ENCODE measurements at regions not wholly inside any gene's neighbourhood (a gene's known extent, or its start where the extent isn't known, plus 50 kb on each side); places are given as distances from the start of the nearest gene placed in this dataset.
"Not testable (repeated sequence)": the region's sequence is repeated elsewhere in the genome, so short reads cannot be mapped to it uniquely, and the experiment has no call there.

DNA sequence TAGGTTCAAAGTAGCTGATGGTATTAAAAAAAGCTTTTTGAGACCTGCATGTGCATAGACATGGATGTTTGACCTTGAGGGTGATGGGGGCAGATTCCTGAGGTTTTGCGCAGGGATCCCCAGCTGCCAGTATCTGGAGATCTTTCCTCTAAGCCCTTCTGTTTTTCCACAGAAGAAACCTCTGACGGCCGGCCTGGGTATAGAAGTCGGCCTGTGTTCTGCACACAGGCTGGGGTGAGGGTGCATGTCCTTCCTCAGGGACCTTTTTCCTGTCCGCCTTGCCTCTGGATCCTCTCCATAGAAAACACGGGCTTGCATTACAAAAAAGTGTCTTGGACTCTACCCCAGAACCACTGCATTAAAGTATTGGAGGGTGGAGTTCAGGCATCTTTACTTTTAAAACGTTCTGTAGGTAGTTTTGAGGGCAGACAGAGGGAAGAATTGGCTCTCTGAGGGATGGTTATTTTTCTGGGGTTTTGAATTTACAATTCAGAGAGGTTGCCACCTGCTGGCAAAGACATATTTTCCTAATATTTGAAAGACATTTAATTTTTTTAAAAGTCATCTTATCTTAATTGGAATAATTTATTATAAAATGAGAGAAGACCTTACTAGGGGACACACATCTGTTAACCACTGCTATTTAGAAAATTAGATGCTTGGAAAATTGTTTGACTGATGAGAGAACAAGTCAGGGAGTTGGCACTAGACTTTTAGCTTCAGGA lies 350.6 kb downstream of the DCDC2C start:
- no peak for DNase-seq

DNA sequence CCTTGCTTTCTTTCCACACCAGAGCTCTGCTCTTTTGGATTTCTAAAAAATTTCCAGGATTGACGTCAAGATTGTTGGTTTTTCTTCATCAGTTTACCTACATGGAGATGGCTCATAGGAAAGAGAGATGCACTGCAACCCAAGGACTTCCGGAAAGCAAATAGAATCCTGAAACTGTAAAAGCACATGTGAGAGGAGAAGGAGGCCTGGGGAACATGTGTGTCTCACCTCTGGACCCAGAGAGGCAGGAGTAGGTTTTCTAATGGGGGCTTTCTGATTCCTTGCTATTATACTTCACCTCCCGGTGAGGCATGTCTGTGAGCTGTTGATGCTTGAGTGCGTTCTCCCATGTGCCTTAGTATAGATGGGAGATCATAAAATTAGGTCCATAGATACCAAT lies 362.8 kb downstream of the DCDC2C start:
- DNase-seq, result no peak

DNA sequence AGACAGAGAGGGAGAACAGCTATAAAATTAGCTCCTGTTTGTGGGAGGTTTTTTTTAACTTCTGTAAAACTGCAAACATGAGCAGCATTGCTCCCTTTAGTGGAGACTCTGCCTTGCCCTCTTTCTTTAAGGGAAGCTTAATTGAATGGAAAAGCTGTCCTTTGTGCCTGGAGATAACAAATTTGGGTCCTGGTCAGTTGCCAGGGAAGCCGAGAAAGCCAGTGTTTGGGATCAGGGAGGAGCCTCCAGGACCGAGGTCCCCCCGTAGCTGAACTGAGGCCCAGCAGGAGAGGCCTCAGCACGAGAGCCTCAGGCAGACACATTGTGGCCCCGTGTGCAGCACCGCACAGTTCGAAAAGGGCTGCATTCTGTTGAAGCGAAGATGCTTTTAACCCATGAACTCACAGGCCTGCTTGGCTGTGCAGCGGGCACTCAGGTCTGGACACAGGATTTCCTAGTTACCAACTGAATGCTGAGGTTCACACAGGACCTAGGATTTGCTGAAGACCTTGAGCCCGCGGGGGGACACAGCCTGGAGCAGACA lies 369.7 kb downstream of the DCDC2C start:
- no peak for DNase-seq

DNA sequence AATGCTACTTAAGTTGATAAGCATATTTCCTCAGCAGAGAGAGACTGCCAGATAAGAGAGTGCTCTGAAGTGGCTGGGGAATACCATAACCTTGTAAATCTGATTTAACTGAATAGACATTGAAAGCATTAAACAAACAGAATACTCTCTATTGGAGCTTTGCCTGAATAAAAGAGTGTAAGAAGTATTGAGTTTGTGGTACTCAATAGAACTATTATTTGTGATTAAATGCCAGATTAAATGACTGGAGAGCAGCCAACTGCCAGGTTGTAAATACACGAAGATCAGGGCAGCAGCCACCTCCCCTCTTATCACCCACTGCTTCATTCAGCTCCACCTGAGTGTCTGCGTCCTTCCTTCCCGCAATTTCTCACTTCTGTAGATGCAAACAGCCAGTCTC lies 373.6 kb downstream of the DCDC2C start:
- no peak for DNase-seq

DNA sequence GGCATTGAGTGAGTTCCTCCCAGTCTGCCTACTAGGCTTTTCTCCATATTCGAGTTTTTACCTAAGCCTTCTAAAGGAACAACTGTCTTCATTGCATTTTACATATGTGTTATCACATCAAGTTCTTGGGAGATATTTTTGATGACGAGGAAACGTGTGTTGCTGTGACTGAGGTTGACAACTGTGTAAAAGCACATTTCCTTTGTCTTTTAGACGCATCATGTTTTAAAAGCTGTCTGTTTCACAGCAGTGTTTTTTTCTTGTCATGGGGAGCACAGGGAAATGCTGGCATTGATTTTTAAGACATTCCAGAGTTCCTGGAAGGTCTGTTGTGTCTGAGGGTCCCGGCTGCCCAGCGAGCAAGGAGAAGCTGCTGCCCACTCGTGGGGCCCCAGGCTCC lies 381.8 kb downstream of the DCDC2C start:
- no peak for DNase-seq

DNA sequence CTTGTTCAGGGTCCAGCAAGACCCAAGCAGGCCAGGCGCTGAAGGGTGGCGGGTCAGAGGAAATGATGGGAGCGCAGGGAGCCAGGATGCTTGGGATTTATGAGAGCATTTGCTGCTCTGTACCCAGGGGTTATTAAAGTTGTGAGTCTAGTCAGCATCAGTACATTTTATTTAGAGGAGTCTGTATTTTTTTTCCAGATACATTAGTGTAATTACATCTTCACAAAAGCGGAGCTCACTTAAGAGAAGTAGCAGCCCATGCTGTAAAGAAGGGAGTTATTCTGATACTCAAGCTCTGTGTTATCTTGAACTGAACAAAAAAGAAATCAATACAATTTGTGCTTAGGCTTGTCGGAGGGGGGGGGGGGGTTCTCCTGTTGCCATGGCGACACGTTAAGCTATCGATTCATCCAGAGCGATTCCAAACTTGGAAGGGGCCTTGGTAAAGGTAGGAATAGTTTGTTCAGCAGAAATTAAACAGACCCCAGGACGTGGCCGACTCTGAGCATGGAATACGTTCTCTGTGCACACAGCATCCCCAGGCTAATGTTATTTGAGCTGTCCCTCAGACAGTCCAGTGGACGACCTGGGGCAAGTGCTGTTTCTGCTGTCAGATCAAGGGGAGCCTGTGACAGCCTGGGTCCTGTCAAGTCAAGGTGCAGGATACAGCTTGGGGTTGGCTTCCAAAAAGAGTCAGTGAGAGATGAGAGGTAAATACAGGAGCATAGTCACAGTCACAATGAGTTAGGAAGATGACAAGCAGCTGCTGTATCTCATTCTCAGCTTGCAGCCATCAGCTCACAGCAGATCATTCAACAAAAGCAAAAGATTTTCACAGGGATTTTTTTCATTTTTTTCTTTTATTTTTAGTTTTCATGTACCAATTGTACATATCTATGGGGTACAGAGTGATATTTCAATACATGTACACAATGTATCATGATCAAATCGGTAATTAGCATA lies 387.6 kb downstream of the DCDC2C start:
- DNase-seq, result no peak

DNA sequence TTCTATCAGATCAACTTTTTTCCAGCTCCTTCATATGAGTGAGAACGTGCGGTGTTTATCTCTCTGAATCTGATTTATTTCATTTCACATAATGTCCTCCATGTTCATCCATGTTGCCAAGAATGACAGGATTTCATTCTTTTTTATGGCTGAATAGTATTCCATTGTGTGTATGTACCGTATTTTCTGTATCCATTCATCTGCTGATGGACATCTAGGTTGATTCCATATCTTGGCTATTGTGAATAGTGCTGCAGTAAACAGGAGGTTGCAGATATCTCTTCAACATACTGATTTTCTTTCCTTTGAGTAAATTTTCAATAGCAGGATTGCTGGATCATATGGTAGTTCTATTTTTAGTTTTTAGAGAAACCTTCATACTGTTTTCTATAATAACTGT lies 388.5 kb downstream of the DCDC2C start:
- DNase-seq, result no peak

DNA sequence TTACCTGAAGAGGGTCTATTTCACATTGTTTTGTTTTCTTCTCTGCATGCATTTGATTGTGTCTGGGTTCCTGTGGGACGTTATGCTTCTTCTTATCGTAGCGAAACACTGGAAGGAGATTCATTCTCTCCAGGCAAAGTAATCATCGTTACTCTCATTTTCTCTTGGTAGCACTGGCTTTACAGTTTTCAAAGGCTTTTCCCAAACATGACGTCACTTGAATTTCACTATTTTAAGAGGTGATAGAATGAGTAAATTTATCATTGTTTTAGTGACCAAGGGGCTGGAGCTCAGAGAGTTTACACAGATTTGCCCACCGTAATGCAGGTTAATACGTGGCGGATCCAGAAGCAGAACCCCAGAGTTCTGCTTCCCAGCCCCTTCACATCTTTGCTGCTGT lies 391.4 kb downstream of the DCDC2C start:
- DNase-seq, result no peak

DNA sequence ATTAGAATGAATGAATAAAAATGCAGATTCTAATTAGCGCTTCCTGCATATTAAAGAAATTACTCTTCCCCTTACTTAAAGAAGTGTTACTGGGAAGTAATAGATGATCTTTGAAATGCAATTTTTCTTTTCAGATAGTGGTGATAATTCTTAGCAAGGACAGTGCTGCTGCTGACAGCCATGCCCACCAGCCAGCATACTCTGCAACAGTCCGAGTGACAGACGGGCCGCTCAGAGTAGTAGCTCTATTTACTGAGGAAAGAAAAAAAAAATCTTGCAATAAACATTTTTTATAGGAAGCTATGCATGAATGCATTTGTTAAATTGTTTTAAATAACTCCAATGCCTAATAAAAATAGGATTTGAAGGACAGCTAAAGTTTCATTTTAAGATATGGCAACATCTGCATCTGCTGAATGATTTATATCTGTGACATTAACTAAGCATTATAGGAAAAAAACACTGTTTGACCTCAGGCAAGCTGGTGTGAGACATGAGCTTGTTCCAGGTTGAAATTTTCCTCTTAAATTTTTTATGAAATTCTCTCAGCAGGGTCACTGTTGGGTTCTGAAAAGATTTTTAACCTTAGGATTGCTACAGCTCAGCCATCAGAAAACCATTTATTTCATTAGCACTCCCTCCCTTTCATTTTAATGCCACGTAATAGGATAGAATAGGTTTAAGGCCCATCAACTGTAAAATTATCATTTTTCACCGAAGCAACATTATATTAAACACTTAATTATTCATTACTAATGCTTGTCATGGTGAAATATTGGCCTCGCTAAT lies 393.8 kb downstream of the DCDC2C start:
- DNase-seq, result no peak

DNA sequence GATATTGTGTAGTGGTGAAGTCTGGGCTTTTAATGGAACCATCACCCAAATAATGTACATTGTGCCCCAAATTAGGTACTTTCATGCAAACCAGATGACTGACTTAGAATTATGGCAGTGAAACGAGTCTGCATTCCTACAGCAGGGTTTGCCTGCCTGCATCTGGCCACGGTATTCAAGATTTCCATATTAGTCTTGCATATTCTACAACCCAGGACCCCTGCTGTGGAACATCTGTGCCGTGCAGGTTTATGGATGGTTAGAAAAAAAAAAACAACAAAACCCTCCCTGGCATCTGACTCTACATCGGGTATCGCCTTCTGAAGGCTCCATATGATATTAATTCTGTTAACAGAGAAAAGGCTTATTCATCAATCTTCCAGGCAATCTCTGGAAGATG lies 394.8 kb downstream of the DCDC2C start:
- no peak for DNase-seq

DNA sequence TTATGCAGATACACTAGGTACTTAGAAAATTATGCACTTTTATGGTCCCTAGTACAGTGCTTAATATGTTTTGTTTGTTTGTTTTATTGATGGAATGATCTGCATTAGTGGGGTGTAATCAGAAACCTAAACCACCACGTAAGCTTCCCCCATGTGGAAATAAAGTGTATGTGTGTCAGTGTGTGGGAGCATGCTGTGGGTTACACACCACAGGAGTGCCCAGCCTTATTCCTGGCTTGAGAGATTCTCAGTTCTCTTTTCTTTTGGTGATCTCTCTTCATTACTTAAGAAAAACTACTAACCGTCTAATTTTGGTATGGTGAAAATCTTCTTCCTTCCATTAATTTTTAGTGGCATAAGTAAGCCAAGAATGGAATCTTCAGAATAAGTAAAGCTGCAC lies 398.6 kb downstream of the DCDC2C start:
- DNase-seq, result no peak

DNA sequence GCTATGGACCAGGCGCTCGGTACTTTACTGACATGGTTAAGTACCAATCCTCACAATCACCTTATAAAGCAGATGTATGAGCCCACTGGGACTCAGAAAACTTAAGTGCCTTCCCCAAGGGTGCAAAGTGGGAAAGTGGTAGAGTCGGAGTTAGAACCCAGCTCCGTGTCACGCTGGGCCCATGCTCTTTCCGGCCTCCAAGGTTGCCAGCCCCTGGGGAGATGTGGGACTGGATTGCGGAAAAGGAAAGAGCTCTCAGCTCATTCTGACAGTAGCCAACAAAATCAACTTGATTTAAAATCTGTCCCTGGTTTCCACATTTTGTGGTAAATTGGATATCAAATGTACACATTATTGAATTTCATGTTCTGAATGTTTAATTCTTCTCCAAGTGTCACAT lies 403.8 kb downstream of the DCDC2C start:
- DNase-seq, result no peak

DNA sequence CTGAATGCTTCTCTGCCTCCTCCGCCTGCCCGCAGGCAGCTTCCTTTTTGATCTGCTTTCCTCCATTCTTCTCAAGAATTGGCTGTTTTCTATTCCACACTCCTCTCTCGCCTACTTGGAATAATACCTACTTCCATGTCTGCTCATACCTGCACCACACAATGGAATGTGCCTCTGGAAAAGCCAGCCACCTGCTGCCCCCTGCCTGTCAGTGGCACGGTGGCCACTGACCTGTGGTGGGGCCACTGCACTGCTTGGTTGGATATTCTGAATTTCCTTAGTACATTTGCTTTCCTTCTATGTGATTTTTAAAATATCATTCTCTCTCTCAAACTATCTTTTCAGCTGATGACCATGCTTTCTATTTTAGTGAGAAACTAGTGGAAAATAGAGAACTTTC lies 406.9 kb downstream of the DCDC2C start:
- DNase-seq, result no peak

DNA sequence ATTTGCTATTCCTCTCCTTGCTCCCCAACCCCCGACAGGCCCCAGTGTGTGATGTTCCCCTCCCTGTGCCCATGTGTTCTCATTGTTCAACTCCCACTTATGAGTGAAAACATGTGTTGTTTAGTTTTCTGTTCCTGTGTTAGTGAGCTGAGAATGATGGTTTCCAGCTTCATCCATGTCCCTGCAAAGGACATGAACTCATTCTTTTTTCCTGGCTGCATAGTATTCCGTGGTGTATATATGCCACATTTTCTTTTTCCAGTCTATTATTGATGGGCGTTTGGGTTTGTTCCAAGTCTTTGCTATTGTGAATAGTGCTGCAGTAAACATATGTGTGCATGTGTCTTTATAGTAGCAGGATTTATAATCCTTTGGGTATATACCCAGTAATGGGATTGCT lies 412.1 kb downstream of the DCDC2C start:
- DNase-seq, result not testable (repeated sequence)

DNA sequence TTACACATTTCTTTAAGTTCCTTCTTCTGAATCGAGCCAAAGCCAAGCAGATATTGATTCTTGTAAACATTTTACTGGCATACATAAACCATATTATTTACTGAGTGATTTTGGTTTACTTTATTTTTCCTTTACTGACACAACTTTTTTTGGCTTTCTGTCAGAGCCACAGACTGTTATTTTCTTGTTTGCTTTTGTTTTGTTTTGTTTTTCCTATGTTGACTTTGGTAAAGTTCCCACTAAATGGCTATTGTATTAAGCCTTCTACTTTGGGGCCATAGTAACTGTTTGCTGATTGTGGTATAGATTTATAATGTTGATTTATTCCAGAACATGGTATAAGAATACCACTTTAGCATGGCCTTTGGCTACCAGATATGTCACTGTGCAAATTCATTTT lies 419.4 kb downstream of the DCDC2C start:
- DNase-seq, result no peak

DNA sequence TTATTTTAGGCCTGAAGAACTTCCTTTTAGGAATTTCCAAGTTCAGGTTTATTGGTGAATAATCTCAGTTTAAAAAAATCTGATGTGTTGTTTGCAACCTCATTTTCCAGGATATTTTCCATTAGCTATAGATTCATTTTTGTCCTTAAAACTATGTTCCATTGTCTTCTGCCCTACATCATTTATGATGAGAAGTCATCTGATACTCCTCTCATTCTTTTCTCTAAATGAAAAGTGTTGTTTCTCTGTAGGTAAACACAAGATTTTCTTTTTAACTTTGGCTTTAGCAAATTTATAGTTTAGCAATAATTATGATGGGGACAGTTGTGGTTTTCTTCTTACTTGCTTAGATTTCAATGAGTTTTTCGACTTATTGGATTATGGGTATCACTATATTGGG lies 427.3 kb downstream of the DCDC2C start:
- DNase-seq, result no peak

DNA sequence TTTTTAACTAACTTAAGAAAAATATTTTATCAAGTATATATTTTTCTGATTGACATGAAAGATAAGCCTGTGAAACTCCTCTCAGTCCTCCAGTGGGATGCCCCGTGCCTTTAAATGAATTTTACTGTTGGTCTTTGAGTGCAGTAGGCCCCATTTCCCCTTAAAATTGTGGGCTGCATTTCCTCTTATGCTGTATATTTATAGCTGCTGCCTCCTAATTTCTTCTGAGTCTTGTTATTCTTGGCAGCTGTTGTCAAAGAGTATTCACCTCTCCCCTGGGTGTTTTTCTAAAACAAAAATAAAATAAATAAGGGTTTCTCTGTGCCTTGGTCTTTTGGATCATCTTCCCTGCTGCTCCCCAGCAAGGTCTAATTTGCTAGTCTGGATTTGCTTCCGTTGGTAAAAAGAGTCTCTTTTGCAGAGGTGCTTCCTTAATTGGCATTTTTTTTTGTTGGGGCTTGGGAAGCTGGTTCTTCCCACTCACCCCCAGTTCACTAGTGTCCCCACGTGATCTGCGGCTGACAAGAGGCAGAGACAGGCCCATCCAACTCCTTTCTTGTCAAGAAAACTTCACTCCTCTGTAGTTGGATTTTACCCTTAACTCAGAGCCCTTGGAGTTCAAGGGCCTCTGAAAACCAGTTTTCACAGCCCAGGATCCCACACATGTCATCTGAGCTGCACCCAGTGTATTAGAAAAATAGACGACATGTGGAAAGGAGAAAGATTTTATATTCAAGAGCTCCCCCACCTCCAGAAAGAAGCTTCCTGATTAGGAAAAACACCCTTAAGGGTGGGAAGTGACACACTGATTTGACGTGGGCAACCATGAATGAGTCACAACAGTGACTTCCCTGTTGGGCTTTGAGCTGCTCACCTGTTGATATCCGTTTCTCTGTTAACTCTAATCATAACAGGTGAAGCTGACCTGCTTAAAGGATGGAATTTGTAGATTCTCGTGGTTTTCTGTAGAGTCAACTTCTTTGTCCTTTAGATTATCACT lies 431.5 kb downstream of the DCDC2C start:
- DNase-seq, result no peak

DNA sequence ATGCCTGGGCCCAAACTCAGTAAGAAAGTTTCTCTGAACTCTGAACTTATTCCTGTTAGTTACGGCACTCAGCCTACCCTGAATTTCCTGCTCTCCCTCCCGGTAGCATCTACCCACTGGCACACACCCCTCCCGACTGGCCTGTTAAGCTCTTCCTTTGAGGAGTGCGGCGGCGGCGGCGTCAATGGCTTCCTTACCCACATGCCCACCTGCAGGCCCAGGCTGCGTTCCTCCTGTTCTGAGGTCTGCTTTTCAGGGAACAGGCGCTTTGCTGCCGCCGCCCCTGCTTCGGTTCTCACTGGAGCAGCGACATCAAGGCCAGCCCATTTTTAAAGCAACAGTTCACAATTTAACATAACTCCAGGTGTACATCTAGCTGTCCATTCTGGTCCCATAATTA lies 432.4 kb downstream of the DCDC2C start:
- DNase-seq, result no peak

DNA sequence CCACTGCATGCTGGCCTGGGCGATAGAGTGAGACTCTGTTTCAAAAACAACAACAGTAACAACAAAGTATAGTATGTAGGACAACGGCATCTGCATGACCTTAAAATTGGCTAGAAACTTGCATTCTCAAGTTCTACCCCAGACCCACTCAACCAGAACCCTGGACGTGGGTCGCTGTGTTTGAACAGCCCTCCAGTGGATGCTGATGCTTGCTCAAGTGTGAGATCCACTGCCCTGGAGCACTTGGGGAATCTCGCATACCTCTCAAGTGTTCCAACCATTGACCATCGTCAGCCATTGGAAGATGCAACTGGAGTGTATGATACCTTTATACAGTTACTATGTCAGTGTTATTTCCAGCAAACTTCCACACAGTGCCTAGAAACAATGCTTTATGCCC lies 435.9 kb downstream of the DCDC2C start:
- DNase-seq, result no peak

DNA sequence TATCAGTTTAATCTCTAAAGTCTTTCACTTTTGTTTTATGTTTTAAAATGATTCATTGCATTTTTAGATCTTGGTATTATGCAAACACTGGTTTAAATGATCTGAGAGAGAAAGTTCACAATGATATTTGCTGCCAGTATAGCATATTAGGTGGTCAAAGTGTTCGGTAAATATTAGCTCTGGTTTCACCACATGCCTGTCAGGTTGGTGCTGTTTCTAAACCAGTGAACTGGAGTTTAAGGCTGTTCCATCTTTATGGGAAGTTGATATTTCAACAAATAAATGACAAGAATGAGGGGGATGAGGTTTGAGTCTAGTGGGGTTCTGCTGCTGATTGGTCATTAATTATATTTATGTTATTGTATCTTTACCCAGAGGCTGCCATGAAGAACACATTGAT lies 436.4 kb downstream of the DCDC2C start:
- DNase-seq, result no peak

DNA sequence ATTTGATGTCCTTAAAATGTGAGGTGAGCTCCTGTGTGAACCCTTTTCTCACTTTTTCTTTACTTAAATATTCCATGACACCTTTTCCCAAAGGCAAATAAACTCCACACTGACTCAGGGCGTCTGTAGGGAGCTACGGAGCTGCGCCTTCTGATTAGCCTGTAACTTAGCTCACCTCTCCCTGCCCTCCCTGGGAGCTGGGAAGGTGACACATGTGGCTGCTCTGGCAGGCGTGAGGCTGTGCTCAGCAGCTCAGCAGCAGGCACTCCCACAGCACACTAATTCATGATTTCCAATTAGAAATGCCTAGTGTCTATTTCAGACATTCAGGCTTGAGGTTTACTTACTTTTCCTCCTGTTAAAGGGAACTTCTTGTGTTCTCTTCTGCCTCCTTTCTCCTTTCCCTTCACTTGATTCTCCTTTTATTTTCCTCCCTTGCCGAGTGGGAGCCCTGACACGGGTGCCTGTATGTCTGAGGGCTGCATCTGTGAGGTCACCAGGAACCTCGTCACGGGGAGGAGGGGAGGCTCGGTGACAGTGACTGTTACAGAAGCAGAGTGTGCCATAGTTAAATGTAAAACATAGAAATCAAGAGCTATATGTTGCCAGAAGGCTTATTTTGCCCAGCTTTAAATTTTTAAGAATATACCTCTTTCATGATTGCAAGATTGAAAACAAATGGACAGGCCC lies 437.1 kb downstream of the DCDC2C start:
- DNase-seq, result no peak

Data from activated CD8-positive, alpha-beta memory T cell treated with anti-CD3 and anti-CD28 coated beads, Interleukin-2, amount 50 U/mL, for 48 hours (primary cell).